HG03432 (cell line): ENCODE measurements at regions not wholly inside any gene's neighbourhood (a gene's known extent, or its start where the extent isn't known, plus 50 kb on each side); places are given as distances from the start of the nearest gene placed in this dataset.
A peak's percentile ranks its signal among the peaks of the same experiment; 100 is the strongest.

Source experiments
- ATAC-seq: cut with Tn5 transposase; IDR thresholded peaks from one replicate; pipeline ENCODE4 v1.9.1; 2021; ENCODE audit warnings: mild to moderate bottlenecking, moderate library complexity; ENCODE audit not compliant: unreplicated experiment

- no peak for ATAC-seq
Measured at GRCh38 chr13:67763384-67763783, 533.2 kb upstream of the PCDH9 start.

GRCh38 chr13:67758975-67759374 is 528.8 kb upstream of the PCDH9 start:
- ATAC-seq: no peak

GRCh38 chr13:67754012-67754411 is 523.9 kb upstream of the PCDH9 start:
- no peak for ATAC-seq

GRCh38 chr13:67752759-67753158 is 522.6 kb upstream of the PCDH9 start:
- no peak for ATAC-seq

- ATAC-seq: no peak
Measured at GRCh38 chr13:67742478-67742877, 512.3 kb upstream of the PCDH9 start.

GRCh38 chr13:67740871-67741535 is 510.9 kb upstream of the PCDH9 start:
- ATAC-seq: no peak

GRCh38 chr13:67736646-67737420 is 506.7 kb upstream of the PCDH9 start:
- ATAC-seq: peak; percentile 71

- no peak for ATAC-seq
Measured at GRCh38 chr13:67735651-67736050, 505.5 kb upstream of the PCDH9 start.

- ATAC-seq: no peak
Measured at GRCh38 chr13:67726979-67727378, 496.8 kb upstream of the PCDH9 start.

GRCh38 chr13:67725999-67726398 is 495.9 kb upstream of the PCDH9 start:
- no peak for ATAC-seq

GRCh38 chr13:67713571-67713970 is 483.4 kb upstream of the PCDH9 start:
- ATAC-seq: no peak

GRCh38 chr13:67696775-67697174 is 466.6 kb upstream of the PCDH9 start:
- ATAC-seq: no peak

GRCh38 chr13:67664502-67664901 is 434.4 kb upstream of the PCDH9 start:
- no peak for ATAC-seq

- no peak for ATAC-seq
Measured at GRCh38 chr13:67662997-67663396, 432.9 kb upstream of the PCDH9 start.

- no peak for ATAC-seq
Measured at GRCh38 chr13:67652887-67653286, 422.8 kb upstream of the PCDH9 start.

GRCh38 chr13:67651908-67652465 is 421.9 kb upstream of the PCDH9 start:
- ATAC-seq: no peak

GRCh38 chr13:67650471-67650870 is 420.3 kb upstream of the PCDH9 start:
- ATAC-seq: no peak

GRCh38 chr13:67645874-67646467 is 415.8 kb upstream of the PCDH9 start:
- no peak for ATAC-seq

GRCh38 chr13:67643516-67644055 is 413.4 kb upstream of the PCDH9 start:
- no peak for ATAC-seq

GRCh38 chr13:67642657-67643056 is 412.5 kb upstream of the PCDH9 start:
- no peak for ATAC-seq

GRCh38 chr13:67635754-67636153 is 405.6 kb upstream of the PCDH9 start:
- no peak for ATAC-seq

GRCh38 chr13:67632590-67632989 is 402.5 kb upstream of the PCDH9 start:
- no peak for ATAC-seq
